ACC112 (cell line): ENCODE measurements at regions not wholly inside any gene's neighbourhood (a gene's known extent, or its start where the extent isn't known, plus 50 kb on each side); places are given as distances from the start of the nearest gene placed in this dataset.

ENCODE experiments used
- H2AFZ ChIP-seq: fragments of 200-600 bp; sonication (generic); one replicate; pipeline ENCODE4 v1.6.0; 2017; ENCODE audit warnings: antibody characterized with exemption, low read length; ENCODE audit not compliant: unreplicated experiment
- H3K27ac ChIP-seq: fragments of 200-600 bp; sonication (generic); 2 replicates; pipeline ENCODE4 v1.5.1; 2014; ENCODE audit warnings: low read depth, mild to moderate bottlenecking, antibody characterized with exemption, low read length, moderate library complexity
- H3K27me3 ChIP-seq: fragments of 200-600 bp; sonication (generic); 2 replicates; pipeline ENCODE4 v1.6.1; 2014; ENCODE audit warnings: mild to moderate bottlenecking, antibody characterized with exemption, low read length, moderate library complexity, mixed read lengths; ENCODE audit not compliant: insufficient read depth
- H3K36me3 ChIP-seq: fragments of 200-600 bp; sonication (generic); 2 replicates; pipeline ENCODE4 v1.6.1; 2016; ENCODE audit warnings: mild to moderate bottlenecking, antibody characterized with exemption, low read length, moderate library complexity, mixed read lengths; ENCODE audit not compliant: insufficient read depth
- H3K4me1 ChIP-seq: fragments of 200-600 bp; sonication (generic); one replicate; pipeline ENCODE4 v1.6.1; 2016; ENCODE audit warnings: low read length, mixed read lengths; ENCODE audit not compliant: insufficient read depth, unreplicated experiment, control insufficient read depth
- H3K4me3 ChIP-seq: fragments of 200-600 bp; sonication (generic); 2 replicates; pipeline ENCODE4 v1.5.1; 2014; ENCODE audit warnings: mild to moderate bottlenecking, low read depth, low read length
- H3K79me2 ChIP-seq: fragments of 200-600 bp; sonication (generic); one replicate; pipeline ENCODE4 v1.6.0; 2016; ENCODE audit warnings: low read length; ENCODE audit not compliant: control insufficient read depth, unreplicated experiment, insufficient read depth

- Histone ChIP-seq H3K27me3 (no peaks in the 10 kb centered on the region), H2AFZ (no peak overlapping the region), H3K4me3 (no peak overlapping the region), H3K36me3 (no peaks in the 10 kb centered on the region), H3K4me1 (no peaks in the 10 kb centered on the region), H3K27ac (no peak overlapping the region), H3K79me2 (no peaks in the 10 kb centered on the region)
These were observed 193.2 kb upstream of the RFC3 start for GRCh38 chr13:33624740-33625139.

DNA sequence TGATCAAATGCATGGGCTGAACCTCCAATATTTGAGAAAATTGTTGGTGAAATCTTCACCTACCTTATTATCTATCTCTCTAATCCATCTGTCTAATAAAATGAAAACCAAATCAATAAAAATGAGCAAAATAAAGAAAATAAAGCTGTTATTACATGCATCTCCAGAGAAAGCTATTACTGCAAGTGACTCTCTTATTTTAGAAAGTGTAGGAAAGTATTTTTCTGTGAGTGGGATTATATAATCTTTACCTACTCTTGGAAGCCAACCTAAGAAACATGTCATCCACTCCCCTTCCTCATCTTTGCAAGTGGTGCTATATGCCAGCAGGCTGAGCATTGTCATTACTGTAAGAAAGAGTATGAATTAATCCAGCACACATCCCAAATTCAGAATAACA, 191.5 kb upstream of the RFC3 start:
- Histone ChIP-seq H3K4me3 (no peak overlapping the region), H3K36me3 (no peaks in the 10 kb centered on the region)

GRCh38 chr13:33628662-33629061, 189.3 kb upstream of the RFC3 start:
- H3K4me1 ChIP-seq = no peaks in the 10 kb centered on the region
- no peak overlapping the region for H2AFZ ChIP-seq
- H3K27me3 ChIP-seq = no peaks in the 10 kb centered on the region
- H3K4me3 ChIP-seq = no peak overlapping the region
- no peaks in the 10 kb centered on the region for H3K36me3 ChIP-seq
- no peaks in the 10 kb centered on the region for H3K79me2 ChIP-seq
- no peak overlapping the region for H3K27ac ChIP-seq

More for the DNA sequence above, 191.5 kb upstream of the RFC3 start:
- Histone ChIP-seq H3K27me3 (no peaks in the 10 kb centered on the region), H3K27ac (no peak overlapping the region), H3K79me2 (no peaks in the 10 kb centered on the region), H2AFZ (no peak overlapping the region), H3K4me1 (no peaks in the 10 kb centered on the region)

DNA sequence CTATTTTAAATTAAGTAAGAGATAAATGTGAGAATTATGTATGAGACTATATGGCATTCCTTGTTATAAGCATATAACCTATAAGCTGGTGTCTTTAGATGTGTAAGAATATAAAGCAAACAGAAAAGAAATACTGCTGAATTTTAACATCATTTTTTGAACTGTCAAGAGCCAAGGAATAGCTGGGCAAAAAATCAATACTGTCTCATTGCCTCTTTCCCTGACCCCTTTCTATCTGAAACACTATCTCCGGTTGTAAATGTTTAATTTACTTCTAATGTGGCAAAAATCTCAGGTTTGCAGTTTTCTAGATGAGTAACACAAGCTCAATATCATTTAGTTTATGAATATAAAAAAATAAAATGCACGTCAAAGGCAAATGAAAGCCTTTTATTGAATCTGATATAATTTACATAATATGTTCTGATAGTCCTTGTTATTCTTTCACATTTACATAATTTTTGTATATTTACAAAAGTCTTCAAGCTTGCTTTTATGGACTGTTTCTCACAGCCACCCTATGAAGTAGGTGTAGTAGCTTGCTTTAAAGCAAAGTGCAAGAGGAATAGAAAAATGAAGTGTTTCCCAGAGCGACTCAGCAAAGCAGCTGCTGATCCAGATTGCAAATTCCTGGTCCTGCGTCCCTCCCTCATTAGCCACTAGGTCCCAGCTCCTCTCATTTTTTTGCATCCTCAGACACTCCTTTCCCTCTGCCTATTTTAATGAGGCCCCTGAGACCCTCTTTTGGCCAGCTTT, 188.2 kb upstream of the RFC3 start:
- H3K4me3 ChIP-seq = no peak overlapping the region
- H3K4me1 ChIP-seq = peaks cover 4% of the 10 kb centered on the region
- H3K27me3 ChIP-seq = no peaks in the 10 kb centered on the region
- no peaks in the 10 kb centered on the region for H3K79me2 ChIP-seq
- H3K36me3 ChIP-seq = no peaks in the 10 kb centered on the region
- H3K27ac ChIP-seq = no peak overlapping the region
- H2AFZ ChIP-seq = no peak overlapping the region

GRCh38 chr13:33633701-33634545, 184.0 kb upstream of the RFC3 start:
- H2AFZ ChIP-seq = no peak overlapping the region

DNA sequence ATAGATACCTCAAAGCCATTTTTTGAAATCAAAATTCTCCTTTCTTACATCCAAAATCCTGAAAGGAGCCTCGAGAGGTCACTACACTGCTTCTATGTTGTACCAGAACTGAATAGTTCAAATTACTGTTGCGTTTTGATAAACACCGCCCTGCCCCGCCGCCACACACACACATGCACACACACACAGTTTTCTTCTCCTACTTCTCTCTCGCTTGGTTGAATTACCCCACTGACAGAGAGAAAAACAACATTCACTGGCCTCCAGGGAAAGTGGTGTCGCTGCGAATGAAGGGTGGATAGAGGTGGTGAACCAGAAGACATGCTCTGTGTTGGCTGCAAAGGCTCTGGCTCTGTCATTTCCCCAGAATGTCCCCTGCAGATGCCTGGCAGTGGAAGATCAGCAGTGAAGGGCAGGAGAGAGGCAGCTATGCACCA, 183.4 kb upstream of the RFC3 start:
- H3K36me3 ChIP-seq = no peaks in the 10 kb centered on the region
- H3K79me2 ChIP-seq = no peaks in the 10 kb centered on the region
- H3K4me1 ChIP-seq = peaks cover 14% of the 10 kb centered on the region
- no peak overlapping the region for H3K4me3 ChIP-seq
- no peak overlapping the region for H3K27ac ChIP-seq
- no peaks in the 10 kb centered on the region for H3K27me3 ChIP-seq
- H2AFZ ChIP-seq = no peak overlapping the region

More at GRCh38 chr13:33633701-33634545, 184.0 kb upstream of the RFC3 start:
- peaks cover 14% of the 10 kb centered on the region for H3K4me1 ChIP-seq
- no peaks in the 10 kb centered on the region for H3K27me3 ChIP-seq
- H3K79me2 ChIP-seq = no peaks in the 10 kb centered on the region
- no peak overlapping the region for H3K27ac ChIP-seq
- no peaks in the 10 kb centered on the region for H3K36me3 ChIP-seq
- H3K4me3 ChIP-seq = no peak overlapping the region

- Histone ChIP-seq H3K79me2 (no peaks in the 10 kb centered on the region), H3K27me3 (no peaks in the 10 kb centered on the region), H3K4me1 (peaks cover 14% of the 10 kb centered on the region), H3K27ac (no peak overlapping the region), H3K4me3 (no peak overlapping the region), H2AFZ (no peak overlapping the region), H3K36me3 (no peaks in the 10 kb centered on the region)
These were observed 181.7 kb upstream of the RFC3 start for GRCh38 chr13:33636243-33636642.

DNA sequence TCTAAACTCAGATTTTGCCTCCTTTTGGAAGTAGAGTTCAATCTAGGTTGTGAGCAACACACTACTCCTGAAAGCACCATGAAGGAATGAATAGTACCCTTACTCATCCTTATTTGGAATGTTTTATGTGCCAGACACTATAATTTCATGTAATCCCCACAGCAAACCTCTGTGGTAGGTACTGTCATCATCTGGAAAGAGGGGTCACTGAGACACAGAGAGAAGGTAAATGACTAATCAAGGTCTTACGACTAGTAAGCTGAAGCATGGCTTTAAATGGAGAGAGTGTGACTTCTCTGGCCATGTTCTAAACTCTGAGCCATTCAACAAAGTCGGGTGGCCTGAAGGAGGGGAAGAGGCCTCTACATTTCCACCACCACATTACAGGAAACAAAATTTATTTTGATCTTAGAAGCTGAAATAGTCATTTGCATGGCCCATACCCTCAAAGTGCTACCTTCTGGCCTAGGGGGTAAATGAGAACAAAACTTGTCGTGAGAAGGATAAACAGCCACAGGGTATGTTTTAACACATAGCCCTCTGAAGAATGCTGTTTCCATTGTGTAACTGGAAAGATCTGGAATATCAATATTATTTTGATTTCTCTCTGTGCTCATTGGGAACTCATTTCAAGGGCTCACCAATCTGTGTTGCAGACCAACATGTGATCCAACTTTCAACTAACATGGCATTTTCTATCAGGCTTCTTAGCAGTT, 180.8 kb upstream of the RFC3 start:
- Histone ChIP-seq H3K4me3 (no peak overlapping the region), H3K27ac (no peak overlapping the region), H3K36me3 (no peaks in the 10 kb centered on the region), H3K27me3 (no peaks in the 10 kb centered on the region), H3K4me1 (peaks cover 18% of the 10 kb centered on the region), H3K79me2 (no peaks in the 10 kb centered on the region), H2AFZ (no peak overlapping the region)

DNA sequence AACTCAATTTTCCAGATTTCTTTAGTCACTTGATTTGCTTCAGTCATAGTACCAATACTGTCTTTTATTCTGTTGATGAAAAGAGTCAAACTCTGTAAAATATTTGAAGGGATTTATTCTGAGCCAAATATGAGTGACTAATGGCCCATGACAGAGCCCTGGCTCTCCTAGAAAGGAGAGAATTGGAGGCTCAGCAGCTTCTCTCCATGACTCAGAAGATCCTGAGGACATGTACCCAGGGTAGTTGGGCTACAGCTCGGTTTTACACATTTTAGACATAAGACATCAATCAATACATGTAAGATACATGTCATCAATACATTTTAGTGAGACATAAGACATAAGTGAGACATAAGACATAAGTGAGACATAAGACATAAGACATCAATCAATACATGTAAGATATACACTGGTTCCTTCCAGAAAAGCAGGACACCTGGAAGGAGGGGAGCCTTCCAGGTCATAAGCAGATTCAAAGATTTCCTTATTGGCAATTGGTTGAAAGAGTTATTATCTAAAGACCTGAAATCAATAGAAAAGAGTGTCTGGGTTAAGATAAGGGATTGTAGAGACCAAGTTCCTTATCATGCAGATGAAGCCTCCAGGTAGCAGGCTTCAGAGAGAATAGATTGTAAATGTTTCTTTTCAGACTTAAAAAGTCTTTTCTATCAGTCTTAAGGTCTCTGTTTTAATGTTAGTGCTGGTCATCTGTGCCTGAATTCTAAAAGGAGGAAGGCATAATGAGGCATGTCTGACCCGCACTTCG, 179.8 kb upstream of the RFC3 start:
- H3K79me2 ChIP-seq = no peaks in the 10 kb centered on the region
- H2AFZ ChIP-seq = no peak overlapping the region
- no peaks in the 10 kb centered on the region for H3K27me3 ChIP-seq
- H3K4me1 ChIP-seq = peaks cover 29% of the 10 kb centered on the region
- H3K27ac ChIP-seq = no peak overlapping the region
- H3K4me3 ChIP-seq = no peak overlapping the region
- no peaks in the 10 kb centered on the region for H3K36me3 ChIP-seq

DNA sequence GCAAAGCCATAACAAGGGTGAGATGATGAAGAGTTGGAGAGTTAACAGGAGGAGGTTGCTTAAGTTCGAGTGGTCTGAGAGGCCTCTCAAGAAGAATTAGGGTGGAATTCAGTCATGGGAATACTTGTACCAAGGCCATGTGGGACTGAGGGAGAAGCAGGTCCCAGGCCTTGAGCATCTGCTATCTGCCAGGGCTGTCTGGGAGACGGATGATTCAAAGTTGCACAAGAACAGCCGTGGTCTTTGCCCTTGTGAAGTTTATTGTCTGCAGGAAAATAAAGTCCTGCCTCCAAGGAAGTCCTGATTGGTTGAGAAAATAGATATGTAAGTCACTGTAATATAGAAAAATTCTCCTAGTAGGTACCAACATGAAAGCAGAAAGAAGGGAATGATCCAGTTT, 178.8 kb upstream of the RFC3 start:
- peaks cover 34% of the 10 kb centered on the region for H3K4me1 ChIP-seq
- no peak overlapping the region for H3K27ac ChIP-seq
- H3K27me3 ChIP-seq = no peaks in the 10 kb centered on the region
- H3K79me2 ChIP-seq = no peaks in the 10 kb centered on the region
- no peak overlapping the region for H3K4me3 ChIP-seq
- no peak overlapping the region for H2AFZ ChIP-seq
- H3K36me3 ChIP-seq = no peaks in the 10 kb centered on the region
